OCI-LY1 (cell line): ENCODE measurements at regions not wholly inside any gene's neighbourhood (a gene's known extent, or its start where the extent isn't known, plus 50 kb on each side); places are given as distances from the start of the nearest gene placed in this dataset.

Experiments used
- H2AFZ ChIP-seq: fragments of 200-600 bp; sonication (generic), shearing (Covaris generic); 2 replicates; pipeline ENCODE4 v1.6.0; 2014; ENCODE audit warnings: antibody characterized with exemption, mild to moderate bottlenecking, low read length
- H3F3A ChIP-seq: fragments of 200-600 bp; sonication (generic), shearing (Covaris generic); 2 replicates; pipeline ENCODE4 v1.6.0; 2014; ENCODE audit warnings: mild to moderate bottlenecking, antibody characterized with exemption, low read length, moderate library complexity; ENCODE audit not compliant: insufficient read depth
- H3K27ac ChIP-seq: fragments of 200-600 bp; sonication (generic); 2 replicates; pipeline ENCODE4 v1.5.1; 2014; ENCODE audit warnings: low read length, mixed run types, mild to moderate bottlenecking, low read depth; ENCODE audit not compliant: poor library complexity, severe bottlenecking
- H3K27me3 ChIP-seq: fragments of 200-600 bp; sonication (generic); 2 replicates; pipeline ENCODE4 v1.6.0; 2014; ENCODE audit warnings: antibody characterized with exemption, mild to moderate bottlenecking, low read length, moderate library complexity; ENCODE audit not compliant: insufficient read depth
- H3K36me3 ChIP-seq: fragments of 200-600 bp; sonication (generic); 2 replicates; pipeline ENCODE4 v1.6.1; 2014; ENCODE audit warnings: mild to moderate bottlenecking, antibody characterized with exemption, low read length, moderate library complexity, mixed read lengths; ENCODE audit not compliant: insufficient read depth
- H3K4me1 ChIP-seq: fragments of 200-600 bp; sonication (generic); 2 replicates; pipeline ENCODE4 v1.5.1; 2014; ENCODE audit warnings: mild to moderate bottlenecking, low read length, moderate library complexity; ENCODE audit not compliant: insufficient read depth, severe bottlenecking
- H3K4me2 ChIP-seq: fragments of 200-600 bp; sonication (generic), shearing (Covaris generic); 2 replicates; pipeline ENCODE4 v1.6.1; 2014; ENCODE audit warnings: low read length
- H3K4me3 ChIP-seq: fragments of 200-600 bp; sonication (generic); 2 replicates; pipeline ENCODE4 v1.5.1; 2014; ENCODE audit warnings: low read length, low read depth, mild to moderate bottlenecking, mixed read lengths; ENCODE audit not compliant: poor library complexity, severe bottlenecking
- H3K79me2 ChIP-seq: fragments of 200-600 bp; shearing (Covaris generic); 2 replicates; pipeline ENCODE4 v1.6.1; 2016; ENCODE audit warnings: mixed run types, low read length, mixed read lengths; ENCODE audit not compliant: insufficient read depth
- H3K9ac ChIP-seq: fragments of 200-600 bp; sonication (generic), shearing (Covaris generic); 2 replicates; pipeline ENCODE4 v1.6.1; 2014; ENCODE audit warnings: mild to moderate bottlenecking, low read length, mixed read lengths
- H3K9me2 ChIP-seq: fragments of 200-600 bp; sonication (generic), shearing (Covaris generic); 2 replicates; pipeline ENCODE4 v1.6.1; 2014; ENCODE audit warnings: low read depth, mild to moderate bottlenecking, low read length, mixed read lengths
- H3K9me3 ChIP-seq: fragments of 200-600 bp; shearing (Covaris generic); 2 replicates; pipeline ENCODE4 v1.6.1; 2014; ENCODE audit warnings: low read length, mixed read lengths
- H4K20me1 ChIP-seq: fragments of 200-600 bp; sonication (generic), shearing (Covaris generic); 2 replicates; pipeline ENCODE4 v1.6.0; 2016; ENCODE audit warnings: mild to moderate bottlenecking, low read length; ENCODE audit not compliant: insufficient read depth
- EZH2 ChIP-seq: fragments of 200-600 bp; sonication (generic), shearing (Covaris generic); IDR thresholded peaks from 2 replicates; pipeline ENCODE4 v1.8.0; 2017; ENCODE audit warnings: borderline replicate concordance, mixed run types, mild to moderate bottlenecking, antibody characterized with exemption, low read length, moderate library complexity, mixed read lengths
- TF ChIP-seq, protein P1 (sequence below): fragments of 200-600 bp; sonication (generic), shearing (Covaris generic); IDR thresholded peaks from 2 replicates; pipeline ENCODE4 v1.5.1; 2017; ENCODE audit warnings: mild to moderate bottlenecking, antibody characterized with exemption, low read length, moderate library complexity, mixed read lengths

DNA sequence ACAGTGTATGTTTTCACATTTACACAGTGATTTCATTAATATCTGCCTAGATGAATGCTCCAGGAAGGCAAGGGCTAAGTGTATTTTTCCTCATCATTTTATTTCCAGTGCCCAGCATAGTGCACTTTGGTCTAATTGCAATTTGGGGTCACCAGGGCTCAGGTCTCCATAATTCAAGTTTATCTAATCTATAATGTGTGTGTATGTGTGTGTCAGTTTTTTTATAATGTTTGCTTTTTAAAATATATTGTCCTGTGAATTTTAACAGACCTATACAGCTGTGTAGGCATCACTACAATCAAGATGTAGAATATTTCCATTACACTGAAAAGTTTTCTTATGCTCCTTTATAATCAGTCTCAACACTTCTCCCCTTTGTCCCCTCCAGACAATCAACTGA, 620.4 kb downstream of the STK39 start:
- Histone ChIP-seq H3K36me3 (no peaks in the 10 kb centered on the region), H3K79me2 (no peaks in the 10 kb centered on the region), H3K4me1 (no peaks in the 10 kb centered on the region), H4K20me1 (no peaks in the 10 kb centered on the region), H3K9me2 (no peaks in the 10 kb centered on the region), H3K4me3 (no peak overlapping the region), H3K27ac (no peak overlapping the region), H3K9ac (no peak overlapping the region), H3K9me3 (no peaks in the 10 kb centered on the region), H3K27me3 (no peaks in the 10 kb centered on the region), H2AFZ (no peak overlapping the region), H3F3A (no peaks in the 10 kb centered on the region), H3K4me2 (no peak overlapping the region)
- no peak for TF ChIP-seq EZH2

DNA sequence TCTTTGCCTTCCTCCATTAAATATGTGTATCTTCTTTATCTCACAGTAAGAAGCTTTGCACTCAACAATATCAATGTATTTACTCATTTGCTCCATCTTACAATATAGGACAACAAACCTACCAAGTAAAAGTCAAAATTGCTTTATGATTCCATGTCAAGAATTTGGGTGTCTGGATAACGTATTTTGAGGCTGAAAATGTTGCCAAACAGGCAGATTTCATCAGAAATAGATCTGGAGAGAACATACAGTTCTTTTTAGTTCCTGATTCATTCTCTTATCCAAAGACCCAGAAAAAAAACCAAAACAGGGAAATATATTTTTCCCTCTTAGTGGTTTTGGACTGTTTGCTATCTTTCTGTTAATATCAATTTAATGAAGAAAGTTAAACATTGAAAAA, 621.1 kb downstream of the STK39 start:
- Histone ChIP-seq H4K20me1 (no peaks in the 10 kb centered on the region), H3K4me1 (no peaks in the 10 kb centered on the region), H3K27ac (no peak overlapping the region), H3K9me3 (no peaks in the 10 kb centered on the region), H3K9ac (no peak overlapping the region), H3K4me2 (no peak overlapping the region), H3K36me3 (no peaks in the 10 kb centered on the region), H3K27me3 (no peaks in the 10 kb centered on the region), H3K79me2 (no peaks in the 10 kb centered on the region), H2AFZ (no peak overlapping the region), H3F3A (no peaks in the 10 kb centered on the region), H3K4me3 (no peak overlapping the region), H3K9me2 (no peaks in the 10 kb centered on the region)
- TF ChIP-seq EZH2 = no peak
- TF ChIP-seq, protein P1, sequence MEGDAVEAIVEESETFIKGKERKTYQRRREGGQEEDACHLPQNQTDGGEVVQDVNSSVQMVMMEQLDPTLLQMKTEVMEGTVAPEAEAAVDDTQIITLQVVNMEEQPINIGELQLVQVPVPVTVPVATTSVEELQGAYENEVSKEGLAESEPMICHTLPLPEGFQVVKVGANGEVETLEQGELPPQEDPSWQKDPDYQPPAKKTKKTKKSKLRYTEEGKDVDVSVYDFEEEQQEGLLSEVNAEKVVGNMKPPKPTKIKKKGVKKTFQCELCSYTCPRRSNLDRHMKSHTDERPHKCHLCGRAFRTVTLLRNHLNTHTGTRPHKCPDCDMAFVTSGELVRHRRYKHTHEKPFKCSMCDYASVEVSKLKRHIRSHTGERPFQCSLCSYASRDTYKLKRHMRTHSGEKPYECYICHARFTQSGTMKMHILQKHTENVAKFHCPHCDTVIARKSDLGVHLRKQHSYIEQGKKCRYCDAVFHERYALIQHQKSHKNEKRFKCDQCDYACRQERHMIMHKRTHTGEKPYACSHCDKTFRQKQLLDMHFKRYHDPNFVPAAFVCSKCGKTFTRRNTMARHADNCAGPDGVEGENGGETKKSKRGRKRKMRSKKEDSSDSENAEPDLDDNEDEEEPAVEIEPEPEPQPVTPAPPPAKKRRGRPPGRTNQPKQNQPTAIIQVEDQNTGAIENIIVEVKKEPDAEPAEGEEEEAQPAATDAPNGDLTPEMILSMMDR = no peak

DNA sequence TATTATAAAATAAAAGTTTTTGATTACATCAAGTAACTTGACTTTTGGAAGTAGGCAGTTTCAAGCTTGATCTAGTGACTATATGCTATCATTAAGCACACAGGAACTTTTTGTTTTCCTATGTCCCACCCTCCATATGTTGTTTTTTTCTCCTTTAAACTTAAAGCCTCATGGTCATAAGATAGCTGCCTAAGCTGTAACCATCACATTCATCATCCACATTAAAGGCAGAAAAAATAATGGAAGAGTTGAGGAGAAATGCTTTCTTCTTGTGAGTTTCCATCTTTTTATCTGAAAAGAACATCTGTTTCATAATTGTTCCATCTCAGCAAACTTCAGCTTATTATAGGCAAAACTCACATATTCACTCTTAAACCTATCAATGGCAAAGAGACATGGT, 630.4 kb downstream of the STK39 start:
- H3K36me3 ChIP-seq = no peaks in the 10 kb centered on the region
- H3K27ac ChIP-seq = no peak overlapping the region
- H3K9me2 ChIP-seq = no peaks in the 10 kb centered on the region
- TF ChIP-seq, protein P1 = no peak
- TF ChIP-seq EZH2 = no peak
- no peak overlapping the region for H3K9ac ChIP-seq
- H3K4me1 ChIP-seq = no peaks in the 10 kb centered on the region
- H3K27me3 ChIP-seq = no peaks in the 10 kb centered on the region
- H3K4me2 ChIP-seq = no peak overlapping the region
- no peaks in the 10 kb centered on the region for H3K79me2 ChIP-seq
- no peaks in the 10 kb centered on the region for H3F3A ChIP-seq
- no peak overlapping the region for H3K4me3 ChIP-seq
- H4K20me1 ChIP-seq = no peaks in the 10 kb centered on the region
- no peak overlapping the region for H2AFZ ChIP-seq
- no peaks in the 10 kb centered on the region for H3K9me3 ChIP-seq

DNA sequence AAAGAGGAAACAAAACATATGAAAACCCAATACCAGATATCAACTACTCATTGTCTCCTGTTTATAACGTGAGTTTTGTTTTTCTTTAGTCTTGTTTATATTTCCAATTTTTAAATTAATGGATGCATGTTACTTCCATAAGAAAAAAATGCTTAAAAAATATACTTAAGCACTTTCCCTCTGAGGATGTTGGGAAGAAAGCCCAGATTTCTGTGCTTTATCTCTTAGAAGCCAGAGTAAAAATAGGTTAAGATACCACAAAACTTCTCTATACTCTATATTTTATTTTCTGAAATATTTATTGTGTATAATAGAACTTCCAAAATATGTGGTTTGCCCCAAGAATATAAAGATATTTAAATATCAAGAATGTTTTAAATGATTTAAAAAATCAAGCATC, 633.9 kb downstream of the STK39 start:
- no peaks in the 10 kb centered on the region for H3K9me2 ChIP-seq
- H3K9me3 ChIP-seq = no peaks in the 10 kb centered on the region
- H3K27ac ChIP-seq = no peak overlapping the region
- TF ChIP-seq EZH2 = no peak
- TF ChIP-seq, protein P1 = no peak
- H4K20me1 ChIP-seq = no peaks in the 10 kb centered on the region
- no peaks in the 10 kb centered on the region for H3K79me2 ChIP-seq
- no peaks in the 10 kb centered on the region for H3K36me3 ChIP-seq
- H3K4me3 ChIP-seq = no peak overlapping the region
- H3K4me2 ChIP-seq = no peak overlapping the region
- H3F3A ChIP-seq = no peaks in the 10 kb centered on the region
- H3K27me3 ChIP-seq = no peaks in the 10 kb centered on the region
- H3K9ac ChIP-seq = no peak overlapping the region
- H2AFZ ChIP-seq = no peak overlapping the region
- H3K4me1 ChIP-seq = no peaks in the 10 kb centered on the region
